ENCODE measurements at regions not wholly inside any gene's neighbourhood (a gene's known extent, or its start where the extent isn't known, plus 50 kb on each side); places are given as distances from the start of the nearest gene placed in this dataset.

DNA sequence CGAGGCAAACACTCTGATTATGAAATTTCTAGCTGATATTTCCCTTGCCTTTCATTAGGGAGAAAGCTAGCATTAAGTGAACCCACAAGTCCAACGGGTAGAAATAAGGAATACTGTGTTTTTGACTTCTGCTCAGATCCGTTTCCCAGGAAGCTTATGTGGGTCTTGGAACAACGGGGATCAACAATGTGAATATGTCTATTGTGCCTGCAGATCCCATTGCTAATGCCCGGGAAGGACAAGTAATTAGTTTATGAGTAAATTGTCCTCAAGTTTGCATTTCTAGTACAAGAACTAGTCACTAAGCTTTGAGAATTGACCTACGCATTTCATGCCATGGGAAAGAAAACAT, 236.4 kb downstream of the UACA start:
- TF ChIP-seq, protein P1, sequence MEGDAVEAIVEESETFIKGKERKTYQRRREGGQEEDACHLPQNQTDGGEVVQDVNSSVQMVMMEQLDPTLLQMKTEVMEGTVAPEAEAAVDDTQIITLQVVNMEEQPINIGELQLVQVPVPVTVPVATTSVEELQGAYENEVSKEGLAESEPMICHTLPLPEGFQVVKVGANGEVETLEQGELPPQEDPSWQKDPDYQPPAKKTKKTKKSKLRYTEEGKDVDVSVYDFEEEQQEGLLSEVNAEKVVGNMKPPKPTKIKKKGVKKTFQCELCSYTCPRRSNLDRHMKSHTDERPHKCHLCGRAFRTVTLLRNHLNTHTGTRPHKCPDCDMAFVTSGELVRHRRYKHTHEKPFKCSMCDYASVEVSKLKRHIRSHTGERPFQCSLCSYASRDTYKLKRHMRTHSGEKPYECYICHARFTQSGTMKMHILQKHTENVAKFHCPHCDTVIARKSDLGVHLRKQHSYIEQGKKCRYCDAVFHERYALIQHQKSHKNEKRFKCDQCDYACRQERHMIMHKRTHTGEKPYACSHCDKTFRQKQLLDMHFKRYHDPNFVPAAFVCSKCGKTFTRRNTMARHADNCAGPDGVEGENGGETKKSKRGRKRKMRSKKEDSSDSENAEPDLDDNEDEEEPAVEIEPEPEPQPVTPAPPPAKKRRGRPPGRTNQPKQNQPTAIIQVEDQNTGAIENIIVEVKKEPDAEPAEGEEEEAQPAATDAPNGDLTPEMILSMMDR (IDR thresholded peaks at IDR 0.05; ENCODE audit: poor library complexity) = no peak
- no peak for TF ChIP-seq EZH2 (IDR thresholded peaks at IDR 0.05; ENCODE audit: borderline replicate concordance)

All from hepatocyte (in vitro differentiated cells).